Activated CD4-positive, alpha-beta T cell treated with anti-CD3 and anti-CD28 coated beads, Interleukin-2, Interleukin-6, amounts not matched to agents 100 ng/mL and 50 ng/mL, durations not matched to agents 16 hours and 8 hours (primary cell): ENCODE measurements at regions not wholly inside any gene's neighbourhood (a gene's known extent, or its start where the extent isn't known, plus 50 kb on each side); places are given as distances from the start of the nearest gene placed in this dataset.
"Not testable (repeated sequence)": the region's sequence is repeated elsewhere in the genome, so short reads cannot be mapped to it uniquely, and the experiment has no call there.

Experiments
- DNase-seq: peaks from one replicate; pipeline ENCODE4 v3.0.0-alpha.2; 2020

- DNase-seq, result no peak
These were observed 360.6 kb upstream of the ANKRD30A start for GRCh38 chr10:36764823-36765222.

DNA sequence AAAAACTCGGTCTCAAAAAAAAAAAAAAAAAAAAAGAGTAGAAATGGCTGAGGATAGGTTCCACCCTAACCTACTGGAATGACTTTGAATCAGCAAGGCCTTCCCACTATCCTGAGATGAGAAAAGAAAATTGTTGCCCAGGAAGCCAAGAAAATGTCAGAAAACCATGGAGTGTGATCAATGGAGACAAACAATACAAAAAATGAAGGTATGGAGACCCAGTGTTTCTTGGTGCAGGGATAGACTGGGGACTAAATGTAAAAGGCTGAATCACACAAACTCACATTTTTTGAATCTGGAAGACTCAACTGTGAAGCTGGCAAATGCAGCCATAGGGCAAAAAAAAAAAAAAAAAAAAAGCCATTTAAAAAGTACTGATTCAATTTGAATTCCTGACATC is 364.3 kb upstream of the ANKRD30A start:
- DNase-seq, result no peak

DNA sequence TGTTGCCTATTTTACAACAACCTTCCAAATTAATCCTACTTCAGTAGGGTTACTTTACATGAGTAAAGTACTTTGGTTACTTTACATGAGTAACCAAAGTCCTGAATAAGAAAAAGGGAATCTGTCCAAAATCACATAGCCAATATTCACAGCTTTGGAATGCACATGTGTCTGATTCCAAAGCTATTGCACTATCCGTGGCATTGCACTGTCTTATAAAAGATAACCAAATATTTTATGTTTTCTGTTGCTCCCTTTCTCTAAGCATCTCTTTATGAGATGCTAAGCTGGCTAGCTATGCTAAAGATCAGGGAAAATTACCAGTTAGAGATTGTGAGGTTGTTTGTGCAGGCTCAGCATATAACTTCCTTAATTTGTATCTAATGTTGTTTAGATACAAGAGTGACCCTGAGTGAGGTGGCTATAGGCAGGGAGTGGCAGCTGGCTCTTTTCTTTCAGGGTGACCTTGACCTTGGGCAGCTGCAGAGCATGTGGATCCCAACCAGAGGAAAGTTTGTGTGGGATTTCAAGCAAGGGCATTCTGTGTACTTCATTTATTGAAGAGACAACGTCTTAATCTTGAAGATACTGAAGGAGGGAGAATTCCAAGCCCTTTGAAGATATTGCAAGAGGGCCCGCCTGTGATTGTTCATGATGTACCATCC is 366.1 kb upstream of the ANKRD30A start:
- DNase-seq, result no peak

DNA sequence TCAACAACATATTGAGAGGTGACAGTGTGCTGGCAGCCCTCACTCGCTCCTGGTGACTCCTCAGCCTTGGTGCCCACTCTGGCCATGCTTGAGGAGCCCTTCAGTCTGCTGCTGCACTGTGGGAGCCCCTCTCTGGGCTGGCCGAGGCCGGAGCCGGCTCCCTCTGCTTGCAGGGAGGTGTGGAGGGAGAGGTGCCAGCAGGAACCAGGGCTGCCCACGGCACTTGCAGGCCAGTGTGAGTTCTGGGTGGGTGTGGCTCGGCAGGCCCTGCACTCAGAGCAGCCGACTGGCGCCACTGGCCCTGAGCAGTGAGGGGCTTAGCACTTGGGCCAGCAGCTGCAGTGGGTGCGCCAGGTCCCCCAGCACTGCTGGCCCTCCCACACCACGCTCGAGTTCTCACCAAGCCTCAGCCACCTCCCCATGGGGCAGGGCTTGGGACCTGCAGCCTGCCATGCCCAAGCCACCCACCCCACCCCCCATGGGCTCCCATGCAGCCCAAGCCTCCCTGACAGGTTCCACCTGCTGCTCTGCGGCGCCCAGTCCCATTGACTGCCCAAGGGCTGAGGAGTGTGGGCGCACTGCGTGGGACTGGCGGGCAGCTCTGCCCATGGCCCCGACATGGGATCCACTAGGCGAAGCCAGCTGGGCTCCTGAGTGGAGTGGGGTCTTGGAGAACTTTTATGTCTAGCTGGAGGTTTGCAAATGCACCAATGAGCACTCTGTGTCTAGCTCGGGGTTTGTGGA is 377.1 kb upstream of the ANKRD30A start:
- no peak for DNase-seq

- DNase-seq, result no peak
These were observed 385.4 kb upstream of the ANKRD30A start for GRCh38 chr10:36739884-36740445.

DNA sequence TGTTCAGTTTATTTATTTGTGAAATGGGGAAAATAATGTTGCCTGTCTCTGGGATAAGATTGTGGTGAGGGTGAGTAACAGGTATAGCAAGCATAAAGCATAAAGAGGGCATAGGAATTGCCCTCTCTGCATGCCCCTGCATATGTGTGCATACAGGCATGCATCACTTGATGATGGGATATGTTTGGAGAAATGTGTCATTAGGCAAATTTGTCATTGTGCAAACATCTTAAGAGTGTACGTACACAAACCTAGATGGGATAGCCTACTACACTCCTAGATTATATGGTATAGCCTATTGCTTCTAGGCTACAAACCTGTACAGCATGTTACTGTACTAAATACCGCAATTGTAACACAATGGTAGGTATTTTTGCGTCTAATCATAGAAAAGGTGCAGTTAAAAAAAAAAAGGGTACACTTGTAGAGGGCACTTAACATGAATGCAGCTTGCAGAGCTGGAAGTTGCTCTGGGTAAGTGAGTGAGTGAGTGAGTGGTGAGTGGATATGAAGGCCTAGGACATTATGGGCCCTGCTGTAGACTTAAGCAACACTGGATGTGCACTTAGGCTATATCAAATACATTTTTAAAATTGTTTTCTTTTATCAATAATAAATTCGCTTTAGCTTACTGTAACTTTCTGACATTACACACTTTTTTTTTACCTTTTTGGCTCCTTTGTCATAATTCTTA is 386.5 kb upstream of the ANKRD30A start:
- DNase-seq, result no peak

DNA sequence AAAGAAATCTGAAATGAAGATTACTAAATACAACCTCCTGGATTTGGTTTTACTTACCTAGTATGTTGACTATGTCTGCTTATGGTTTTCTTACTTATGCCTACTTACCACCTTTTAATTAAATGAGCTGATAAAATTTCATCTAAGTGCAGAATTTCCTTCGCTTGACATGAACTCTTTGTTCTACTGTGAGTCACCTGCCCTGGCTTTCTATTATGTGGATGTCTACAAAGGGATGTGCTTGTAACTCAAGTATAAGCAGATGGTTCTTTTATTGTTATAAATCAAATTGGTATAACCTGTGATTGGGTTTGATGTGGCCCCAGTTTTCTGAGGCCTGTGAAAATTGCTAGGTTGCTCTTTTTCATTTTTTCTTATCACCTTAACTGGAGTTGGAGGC is 389.1 kb upstream of the ANKRD30A start:
- no peak for DNase-seq

- DNase-seq, result not testable (repeated sequence)
These were observed 390.8 kb upstream of the ANKRD30A start for GRCh38 chr10:36734590-36734989.

DNA sequence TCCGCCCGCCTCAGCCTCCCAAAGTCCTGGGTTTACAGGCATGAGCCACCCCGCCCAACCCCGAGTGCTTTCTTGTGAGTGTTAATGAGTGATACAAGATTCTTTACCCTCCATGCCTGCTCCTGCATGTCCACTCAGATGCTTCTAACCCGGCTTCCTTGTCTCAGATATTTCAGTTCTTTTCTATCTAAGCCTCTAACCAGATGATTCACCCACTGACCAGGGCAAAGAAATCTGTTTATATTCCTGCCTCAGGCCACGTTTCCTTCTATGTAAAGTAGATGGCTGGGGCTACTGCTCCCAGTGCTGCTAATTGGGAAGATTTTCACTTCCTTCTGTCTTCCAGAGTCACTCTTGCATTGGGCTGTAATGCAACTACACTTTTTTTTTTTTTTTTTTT is 395.1 kb upstream of the ANKRD30A start:
- no peak for DNase-seq

- DNase-seq, result no peak
These were observed 396.8 kb upstream of the ANKRD30A start for GRCh38 chr10:36728626-36729025.

GRCh38 chr10:36725581-36726520 is 399.5 kb upstream of the ANKRD30A start:
- no peak for DNase-seq

DNA sequence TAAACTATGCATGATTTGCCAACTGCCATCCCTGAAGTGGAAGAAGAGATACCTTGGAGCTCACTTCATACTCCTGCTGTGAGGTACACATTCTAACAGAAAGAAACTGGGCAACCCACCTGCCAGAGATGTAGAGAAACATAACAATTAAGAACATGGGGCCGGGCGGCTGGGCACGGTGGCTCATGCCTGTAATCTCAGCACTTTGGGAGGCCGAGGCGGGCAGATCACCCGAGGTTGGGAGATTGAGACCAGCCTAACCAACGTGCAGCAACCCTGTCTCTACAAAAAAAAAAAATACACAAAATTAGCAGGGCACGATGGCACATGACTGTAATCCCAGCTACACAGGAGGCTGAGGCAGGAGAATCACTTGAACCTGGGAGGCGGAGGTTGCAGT is 402.6 kb upstream of the ANKRD30A start:
- no peak for DNase-seq

DNA sequence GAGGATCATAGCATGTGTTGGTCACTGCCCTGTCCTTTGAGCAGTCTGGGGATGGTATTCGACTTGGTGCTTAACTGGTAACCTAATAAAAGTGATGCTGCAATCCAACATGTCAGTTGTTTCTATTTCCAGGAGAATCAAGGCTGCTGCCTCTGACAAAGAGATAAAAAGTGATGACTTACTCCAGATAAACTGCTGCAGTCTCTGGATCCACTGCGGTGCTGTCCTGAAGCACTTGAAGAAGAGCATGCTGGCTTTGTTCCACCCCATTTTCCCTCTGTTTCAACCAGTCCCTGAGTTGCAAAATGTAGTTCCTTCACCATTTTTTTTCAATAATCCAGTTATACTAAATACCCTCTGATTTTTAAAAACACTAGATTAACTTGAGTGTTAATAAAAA is 403.5 kb upstream of the ANKRD30A start:
- no peak for DNase-seq

DNA sequence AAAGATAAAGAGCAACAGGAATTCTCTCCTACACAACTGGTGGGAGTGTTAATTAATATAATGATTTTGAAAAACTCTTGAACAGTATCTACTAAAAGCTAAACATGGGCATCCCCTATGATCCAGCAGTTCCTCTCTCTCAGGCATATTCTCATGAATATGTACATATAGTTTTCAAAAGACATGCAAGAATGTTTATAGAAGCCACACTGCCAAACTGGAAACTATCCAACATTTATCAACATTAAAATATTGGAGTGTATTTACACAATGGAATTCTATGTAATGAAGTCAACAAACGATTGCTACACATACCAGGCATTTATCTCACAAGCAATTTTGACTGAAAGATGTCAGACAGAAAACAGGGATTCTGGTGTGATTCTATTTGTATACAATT is 404.5 kb upstream of the ANKRD30A start:
- DNase-seq, result no peak

GRCh38 chr10:36717118-36717517 is 408.3 kb upstream of the ANKRD30A start:
- no peak for DNase-seq

DNA sequence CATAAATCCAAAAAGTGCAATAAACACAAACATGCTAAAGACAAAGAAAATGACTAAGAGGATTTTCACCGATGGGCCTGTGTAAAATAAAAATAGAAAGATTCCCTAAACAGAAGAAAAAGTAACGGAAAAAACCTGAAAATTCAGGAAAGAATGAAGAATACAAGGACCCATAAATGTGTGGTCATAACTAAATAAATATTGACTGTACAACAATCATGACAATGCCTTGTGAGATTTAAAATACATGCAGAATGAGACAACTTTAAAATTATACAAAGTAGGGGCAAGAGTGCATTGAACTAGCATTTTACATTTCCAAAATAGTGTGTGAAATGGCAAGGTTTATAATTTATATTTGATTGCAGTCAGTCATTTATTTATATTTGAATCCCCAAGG is 409.1 kb upstream of the ANKRD30A start:
- DNase-seq, result no peak

DNA sequence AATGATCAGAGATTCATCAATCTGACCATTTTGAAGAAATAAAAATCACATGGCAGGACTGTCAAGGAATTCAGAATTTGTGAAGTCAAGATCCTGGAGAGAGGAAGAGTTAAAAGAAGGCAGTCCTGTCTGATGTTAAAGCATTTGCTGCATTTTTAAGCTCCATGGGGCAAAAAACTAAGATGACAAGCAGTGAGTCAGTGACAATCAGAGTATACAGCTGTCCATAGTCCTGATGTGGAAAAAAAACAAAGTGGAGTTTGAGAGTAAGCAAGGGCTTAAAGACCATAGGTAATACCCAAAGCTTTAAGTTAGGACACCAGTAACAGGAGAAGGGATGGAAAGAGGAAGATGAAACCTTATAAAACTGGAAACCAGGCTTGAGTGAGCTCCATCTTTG is 412.7 kb upstream of the ANKRD30A start:
- no peak for DNase-seq

GRCh38 chr10:36711361-36711760 is 414.0 kb upstream of the ANKRD30A start:
- no peak for DNase-seq

GRCh38 chr10:36704124-36704523 is 421.3 kb upstream of the ANKRD30A start:
- no peak for DNase-seq

DNA sequence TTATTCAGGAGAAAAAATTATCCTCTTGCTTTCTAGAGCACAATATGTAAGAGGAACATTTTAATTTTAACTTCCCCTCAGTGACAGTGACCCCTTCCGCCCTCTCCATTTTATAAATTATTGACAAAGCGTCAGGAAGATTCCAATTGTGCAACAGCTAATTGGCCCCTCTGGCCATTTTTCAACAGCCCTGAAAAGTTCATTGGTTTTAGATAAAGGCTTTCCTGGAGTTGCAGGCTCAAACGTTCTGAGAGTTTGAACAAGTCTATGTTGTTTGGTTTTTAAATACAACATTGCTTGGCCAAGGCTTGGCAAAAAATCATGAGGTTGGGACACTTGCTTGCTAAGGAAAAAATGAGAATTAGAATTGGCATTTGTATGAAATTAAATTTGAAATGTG is 422.2 kb upstream of the ANKRD30A start:
- DNase-seq, result no peak

DNA sequence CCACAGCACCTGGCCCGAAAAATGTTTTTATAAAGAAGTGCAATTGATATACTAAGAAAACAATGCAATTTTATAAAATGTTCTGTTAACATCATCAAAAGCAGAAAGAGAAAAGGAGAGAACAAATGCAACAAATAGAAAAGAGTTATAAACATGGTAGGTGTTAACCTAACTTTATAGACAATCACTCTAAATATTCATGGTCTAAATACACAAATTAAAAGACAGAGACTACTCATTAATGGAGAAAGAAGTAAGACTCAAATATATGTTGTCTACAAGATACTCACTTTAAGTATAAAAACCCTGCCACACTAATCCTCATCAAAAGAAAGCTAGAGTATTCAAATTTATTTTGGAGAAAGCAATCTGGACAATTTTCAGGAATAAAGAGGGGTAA is 425.3 kb upstream of the ANKRD30A start:
- no peak for DNase-seq

- no peak for DNase-seq
These were observed 432.6 kb upstream of the ANKRD30A start for GRCh38 chr10:36692759-36693158.

- no peak for DNase-seq
These were observed 436.7 kb upstream of the ANKRD30A start for GRCh38 chr10:36688717-36689116.
